Left ventricle myocardium inferior (tissue), 1 donor: ENCODE measurements at regions not wholly inside any gene's neighbourhood (a gene's known extent, or its start where the extent isn't known, plus 50 kb on each side); places are given as distances from the start of the nearest gene placed in this dataset.

Experiments used
- DNase-seq: peaks from one replicate; pipeline ENCODE4 v3.0.0-alpha.2; 2020
- H3K27ac ChIP-seq: fragments of 200-600 bp; replicated peaks from 2 replicates; pipeline ENCODE4 v1.8.0; 2021
- H3K27me3 ChIP-seq: fragments of 200-600 bp; 2 replicates; pipeline ENCODE4 v1.8.0; 2021; ENCODE audit warnings: low read depth
- H3K36me3 ChIP-seq: fragments of 200-600 bp; 2 replicates; pipeline ENCODE4 v1.8.0; 2021
- H3K4me1 ChIP-seq: fragments of 200-600 bp; 2 replicates; pipeline ENCODE4 v1.8.0; 2021
- H3K4me3 ChIP-seq: fragments of 200-600 bp; 2 replicates; pipeline ENCODE4 v1.8.0; 2021; ENCODE audit warnings: mild to moderate bottlenecking, moderate library complexity
- H3K9me3 ChIP-seq: fragments of 200-600 bp; replicated peaks from 2 replicates; pipeline ENCODE4 v1.8.0; 2021
- intact Hi-C: fragments of 100-400 bp; cut with micrococcal nuclease; formaldehyde crosslinking; loops from one replicate; pipeline ENCODE4 v1.11.0; 2022
- TF ChIP-seq, protein P1 (sequence below): fragments of 200-600 bp; IDR thresholded peaks from 2 replicates; pipeline ENCODE4 v1.8.0; 2021; ENCODE audit warnings: antibody characterized with exemption, mild to moderate bottlenecking, borderline replicate concordance
- donor health status: DM: no; HTN: yes; CAD: no; lungs with severe emphysema.

DNA sequence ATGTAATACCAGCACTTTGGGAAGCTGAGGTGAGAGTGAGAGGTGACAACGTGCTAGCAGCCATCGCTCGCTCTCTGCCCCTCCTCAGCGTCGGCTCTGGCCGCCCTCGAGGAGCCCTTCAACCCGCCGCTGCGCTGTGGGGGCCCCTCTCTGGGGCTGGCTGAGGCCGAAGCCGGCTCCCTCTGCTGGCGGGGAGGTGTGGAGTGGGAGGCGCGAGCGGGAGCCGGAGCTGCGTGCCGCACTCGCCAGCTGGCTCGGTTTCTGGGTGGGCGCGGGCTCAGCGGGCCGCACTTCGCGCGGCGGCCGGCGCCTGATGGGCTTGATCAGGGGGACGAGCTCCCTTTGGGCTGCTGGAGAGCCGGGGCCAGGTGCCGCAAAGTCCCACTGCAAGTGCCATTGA is 98.9 kb upstream of the UBASH3B start:
- intact Hi-C loops: no loop called here
- peaks cover 51% of the 10 kb centered on the region for H3K27me3 ChIP-seq
- peak overlapping the region; percentile 43 for H3K4me3 ChIP-seq
- no peaks in the 10 kb centered on the region for H3K9me3 ChIP-seq
- H3K36me3 ChIP-seq: no peaks in the 10 kb centered on the region
- no peak for DNase-seq
- H3K4me1 ChIP-seq: no peaks in the 10 kb centered on the region
- TF ChIP-seq, protein P1, sequence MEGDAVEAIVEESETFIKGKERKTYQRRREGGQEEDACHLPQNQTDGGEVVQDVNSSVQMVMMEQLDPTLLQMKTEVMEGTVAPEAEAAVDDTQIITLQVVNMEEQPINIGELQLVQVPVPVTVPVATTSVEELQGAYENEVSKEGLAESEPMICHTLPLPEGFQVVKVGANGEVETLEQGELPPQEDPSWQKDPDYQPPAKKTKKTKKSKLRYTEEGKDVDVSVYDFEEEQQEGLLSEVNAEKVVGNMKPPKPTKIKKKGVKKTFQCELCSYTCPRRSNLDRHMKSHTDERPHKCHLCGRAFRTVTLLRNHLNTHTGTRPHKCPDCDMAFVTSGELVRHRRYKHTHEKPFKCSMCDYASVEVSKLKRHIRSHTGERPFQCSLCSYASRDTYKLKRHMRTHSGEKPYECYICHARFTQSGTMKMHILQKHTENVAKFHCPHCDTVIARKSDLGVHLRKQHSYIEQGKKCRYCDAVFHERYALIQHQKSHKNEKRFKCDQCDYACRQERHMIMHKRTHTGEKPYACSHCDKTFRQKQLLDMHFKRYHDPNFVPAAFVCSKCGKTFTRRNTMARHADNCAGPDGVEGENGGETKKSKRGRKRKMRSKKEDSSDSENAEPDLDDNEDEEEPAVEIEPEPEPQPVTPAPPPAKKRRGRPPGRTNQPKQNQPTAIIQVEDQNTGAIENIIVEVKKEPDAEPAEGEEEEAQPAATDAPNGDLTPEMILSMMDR: peak; percentile 39
- no peak overlapping the region for H3K27ac ChIP-seq

DNA sequence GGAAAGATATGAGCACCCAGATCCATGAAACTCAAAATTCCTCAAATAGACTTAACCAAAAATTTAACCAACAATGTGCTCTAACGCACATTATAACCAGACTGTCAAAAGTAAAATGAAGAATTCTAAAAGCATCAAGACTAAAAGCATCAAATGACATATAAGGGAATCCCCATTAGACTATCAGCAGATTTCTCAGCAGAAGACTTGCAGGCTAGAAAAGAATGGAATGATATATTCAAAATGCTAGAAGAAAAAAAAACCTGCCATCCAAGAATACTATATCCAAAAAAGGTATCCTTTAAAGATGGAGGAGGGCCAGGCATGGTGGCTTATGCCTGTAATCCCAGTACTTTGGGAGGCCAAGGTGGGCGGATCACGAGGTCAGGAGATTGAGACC is 117.5 kb upstream of the UBASH3B start:
- intact Hi-C loops: no loop called here
- Histone ChIP-seq H3K4me3 (no peak overlapping the region), H3K36me3 (no peaks in the 10 kb centered on the region), H3K9me3 (peaks cover 76% of the 10 kb centered on the region), H3K27ac (no peak overlapping the region), H3K4me1 (no peaks in the 10 kb centered on the region), H3K27me3 (no peaks in the 10 kb centered on the region)
- TF ChIP-seq, protein P1: no peak
- no peak for DNase-seq

DNA sequence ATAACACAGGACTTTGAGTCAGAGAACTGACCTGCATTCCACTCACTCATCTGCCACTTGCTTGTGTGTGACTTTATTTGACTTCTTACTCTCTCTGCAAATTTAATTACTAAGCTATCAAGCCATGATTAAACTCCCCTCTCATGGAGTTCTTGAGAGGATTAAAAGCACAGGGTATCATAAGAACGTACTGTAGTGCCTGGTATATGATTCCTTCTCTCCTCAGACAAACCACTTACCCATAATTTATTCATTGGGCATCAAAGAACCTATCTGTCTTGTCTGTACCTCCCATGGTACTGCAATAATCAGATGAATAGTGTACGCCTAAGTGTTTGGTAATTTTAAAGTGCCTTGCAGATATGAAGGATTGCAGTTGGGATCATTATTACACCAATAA is 130.6 kb upstream of the UBASH3B start:
- Histone ChIP-seq H3K27ac (peak overlapping the region; percentile 23), H3K9me3 (peaks cover 4% of the 10 kb centered on the region), H3K27me3 (no peaks in the 10 kb centered on the region), H3K4me1 (peaks cover 19% of the 10 kb centered on the region), H3K4me3 (no peak overlapping the region), H3K36me3 (no peaks in the 10 kb centered on the region)
- no peak for DNase-seq
- intact Hi-C loops: no loop called here
- TF ChIP-seq, protein P1: no peak

DNA sequence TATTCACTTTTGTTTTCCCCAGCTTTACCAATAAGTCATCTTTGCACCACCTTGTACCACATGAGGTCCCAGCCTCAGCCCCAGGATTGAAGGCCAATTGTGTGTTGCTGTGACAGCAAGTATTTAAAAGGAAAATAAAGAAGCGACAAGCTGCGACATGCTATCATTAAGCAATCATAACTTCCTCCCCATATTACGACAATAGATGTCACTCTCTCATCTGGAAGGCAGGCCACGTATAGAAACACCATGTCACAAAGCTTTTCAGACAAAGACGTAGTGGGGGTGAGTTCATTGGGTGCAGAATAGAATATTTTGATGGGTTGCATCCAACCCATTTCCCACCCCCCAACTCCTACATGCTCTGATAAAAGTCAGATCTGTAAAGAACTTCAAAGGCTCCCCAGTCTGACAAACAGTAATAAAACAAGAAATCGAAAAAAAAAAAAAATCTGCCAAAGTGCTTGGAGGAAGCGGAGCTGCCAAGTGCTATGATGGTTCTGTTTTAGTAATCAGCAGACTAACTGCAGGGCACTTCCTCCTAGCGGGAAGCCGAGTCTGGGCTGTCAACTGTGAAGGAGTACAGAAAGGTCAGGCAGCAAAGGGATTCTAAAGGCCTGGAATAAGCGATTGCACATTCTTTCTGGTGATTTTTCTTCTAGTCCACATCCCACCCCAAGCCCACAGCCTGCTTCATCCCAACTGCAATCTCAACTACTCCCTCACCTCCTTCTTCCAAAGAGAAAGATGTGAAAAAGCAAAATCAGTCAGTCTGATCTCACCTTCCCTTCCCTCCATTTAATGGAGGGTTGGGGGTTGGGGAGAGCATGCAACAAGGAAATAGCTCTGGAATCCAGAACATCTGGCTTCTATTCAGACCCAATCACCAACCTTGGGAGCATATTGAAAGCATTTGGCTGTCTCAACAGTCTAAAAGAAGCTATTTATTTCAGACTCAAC is 131.4 kb upstream of the UBASH3B start:
- peak; percentile 20 for DNase-seq
- peaks cover 19% of the 10 kb centered on the region for H3K4me1 ChIP-seq
- H3K27me3 ChIP-seq: no peaks in the 10 kb centered on the region
- H3K4me3 ChIP-seq: no peak overlapping the region
- no peaks in the 10 kb centered on the region for H3K36me3 ChIP-seq
- TF ChIP-seq, protein P1: no peak
- intact Hi-C loops: no loop called here
- H3K27ac ChIP-seq: peak overlapping the region; percentile 23
- H3K9me3 ChIP-seq: peaks cover 4% of the 10 kb centered on the region

DNA sequence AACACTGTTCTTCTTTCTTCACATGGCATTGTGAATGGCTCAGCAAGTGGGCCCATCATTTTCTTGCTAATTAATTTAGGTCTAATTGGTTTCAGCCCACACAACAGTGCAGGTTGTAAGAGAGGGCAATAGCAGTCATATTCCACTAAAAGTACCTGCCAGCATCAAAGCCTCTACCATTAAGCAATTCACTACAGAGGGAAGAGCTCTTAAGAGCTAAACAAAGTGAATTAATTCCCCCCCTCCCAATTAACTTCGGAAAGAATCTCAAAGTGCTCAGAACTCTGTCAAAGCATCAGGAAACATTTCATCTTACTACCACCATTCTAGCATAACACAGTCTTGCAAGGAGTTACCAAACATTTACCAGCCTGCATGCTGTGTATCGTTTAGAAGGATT is 133.9 kb upstream of the UBASH3B start:
- Histone ChIP-seq H3K36me3 (no peaks in the 10 kb centered on the region), H3K27ac (no peak overlapping the region), H3K27me3 (no peaks in the 10 kb centered on the region), H3K4me3 (no peak overlapping the region), H3K9me3 (no peaks in the 10 kb centered on the region), H3K4me1 (peaks cover 19% of the 10 kb centered on the region)
- no peak for DNase-seq
- TF ChIP-seq, protein P1: no peak
- intact Hi-C loops: no loop called here
